DOHH2 (cell line): ENCODE measurements at regions not wholly inside any gene's neighbourhood (a gene's known extent, or its start where the extent isn't known, plus 50 kb on each side); places are given as distances from the start of the nearest gene placed in this dataset.

ENCODE experiments used
- EZH2phosphoT487 ChIP-seq: fragments of 200-600 bp; sonication (generic); IDR thresholded peaks from 2 replicates; pipeline ENCODE4 v1.6.1; 2017; ENCODE audit warnings: borderline replicate concordance, mild to moderate bottlenecking, antibody characterized with exemption, low read length, moderate library complexity, mixed read lengths
- TF ChIP-seq, protein P1 (sequence below): fragments of 200-600 bp; sonication (generic); IDR thresholded peaks from one replicate; pipeline ENCODE4 v1.5.1; 2014; ENCODE audit warnings: antibody characterized with exemption, mild to moderate bottlenecking, low read depth, low read length; ENCODE audit not compliant: poor library complexity, severe bottlenecking

DNA sequence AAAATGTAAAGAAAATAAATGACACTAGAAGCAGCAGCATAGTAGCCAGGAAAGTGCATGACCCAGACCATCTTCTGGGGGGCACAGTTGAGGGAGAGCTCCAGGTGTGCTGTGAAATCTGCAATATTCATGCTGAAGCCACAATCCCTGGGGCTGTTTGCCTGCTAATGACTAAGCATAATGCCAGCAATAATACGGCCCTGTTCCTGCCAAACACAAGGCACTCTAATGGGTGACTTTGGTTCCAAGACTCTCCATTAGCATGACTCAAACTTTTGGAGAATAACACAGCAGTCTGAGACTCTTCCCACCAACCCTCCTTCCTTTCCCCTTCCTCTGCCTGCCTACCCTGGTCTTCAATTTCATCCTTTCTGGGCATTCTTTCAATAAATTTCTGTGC lies 77.9 kb upstream of the DOCK10 start:
- no peak for TF ChIP-seq EZH2phosphoT487
- TF ChIP-seq, protein P1, sequence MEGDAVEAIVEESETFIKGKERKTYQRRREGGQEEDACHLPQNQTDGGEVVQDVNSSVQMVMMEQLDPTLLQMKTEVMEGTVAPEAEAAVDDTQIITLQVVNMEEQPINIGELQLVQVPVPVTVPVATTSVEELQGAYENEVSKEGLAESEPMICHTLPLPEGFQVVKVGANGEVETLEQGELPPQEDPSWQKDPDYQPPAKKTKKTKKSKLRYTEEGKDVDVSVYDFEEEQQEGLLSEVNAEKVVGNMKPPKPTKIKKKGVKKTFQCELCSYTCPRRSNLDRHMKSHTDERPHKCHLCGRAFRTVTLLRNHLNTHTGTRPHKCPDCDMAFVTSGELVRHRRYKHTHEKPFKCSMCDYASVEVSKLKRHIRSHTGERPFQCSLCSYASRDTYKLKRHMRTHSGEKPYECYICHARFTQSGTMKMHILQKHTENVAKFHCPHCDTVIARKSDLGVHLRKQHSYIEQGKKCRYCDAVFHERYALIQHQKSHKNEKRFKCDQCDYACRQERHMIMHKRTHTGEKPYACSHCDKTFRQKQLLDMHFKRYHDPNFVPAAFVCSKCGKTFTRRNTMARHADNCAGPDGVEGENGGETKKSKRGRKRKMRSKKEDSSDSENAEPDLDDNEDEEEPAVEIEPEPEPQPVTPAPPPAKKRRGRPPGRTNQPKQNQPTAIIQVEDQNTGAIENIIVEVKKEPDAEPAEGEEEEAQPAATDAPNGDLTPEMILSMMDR = no peak
